ENCODE measurements at regions not wholly inside any gene's neighbourhood (a gene's known extent, or its start where the extent isn't known, plus 50 kb on each side); places are given as distances from the start of the nearest gene placed in this dataset.

DNA sequence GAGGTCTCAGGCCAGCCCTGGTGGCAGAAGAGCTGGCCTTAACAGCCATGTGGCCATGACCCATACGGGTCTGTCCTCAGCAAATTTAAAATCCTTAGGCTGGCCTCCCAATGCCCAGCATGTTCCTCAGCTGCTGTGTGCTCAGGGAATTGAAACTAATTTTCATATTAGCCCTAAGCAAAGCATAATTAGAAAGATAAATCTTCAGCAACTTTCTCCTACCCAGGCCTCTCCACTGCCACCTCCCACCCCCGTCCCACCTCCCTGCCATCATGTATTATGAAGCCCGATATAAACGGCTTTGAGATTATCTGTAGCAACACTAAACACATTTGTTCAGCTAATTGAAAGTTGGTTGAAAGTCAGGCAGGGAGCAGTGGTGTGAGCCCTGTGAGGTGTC, 178.8 kb upstream of the NTM start:
- 69% methylated on average over 4 of the region's 4 CpGs for WGBS

DNA sequence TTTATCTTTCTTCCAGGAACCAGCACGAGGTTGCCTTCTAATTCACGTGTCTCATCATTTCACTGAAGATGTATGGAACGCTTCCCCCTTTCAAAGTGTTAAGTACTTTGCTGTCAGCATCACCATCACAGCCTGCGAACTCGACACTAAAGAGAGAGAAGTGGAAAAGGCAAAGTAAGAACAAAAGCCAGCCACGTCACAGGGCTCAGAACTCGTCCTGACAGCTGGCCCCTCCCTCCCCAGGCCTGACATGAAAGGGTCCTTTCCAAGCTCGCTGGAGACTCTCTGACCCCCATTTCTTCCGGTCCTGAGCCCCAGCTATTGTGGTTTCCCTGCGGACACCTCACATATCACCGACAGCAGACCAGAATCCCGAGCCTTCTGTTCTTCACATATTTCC, 177.8 kb upstream of the NTM start:
- H3K9me3 ChIP-seq (ENCODE audit: insufficient read depth, low read depth, low read length), result no peaks in the 10 kb centered on the region
- H3K27ac ChIP-seq (ENCODE audit: low read depth, low read length), result no peak overlapping the region
- no peaks in the 10 kb centered on the region for H3K27me3 ChIP-seq (ENCODE audit: insufficient read depth, low read length)
- H3K4me3 ChIP-seq (ENCODE audit: low read length), result no peak overlapping the region
- WGBS, result 88% methylated on average over 12 of the region's 12 CpGs
- H3K4me1 ChIP-seq (ENCODE audit: insufficient read depth, low read length), result no peaks in the 10 kb centered on the region
- no peaks in the 10 kb centered on the region for H3K36me3 ChIP-seq (ENCODE audit: insufficient read depth, low read length)
- H3K9ac ChIP-seq (ENCODE audit: low read depth, low read length), result no peak overlapping the region

More for the DNA sequence above, 178.8 kb upstream of the NTM start:
- Histone ChIP-seq H3K4me1 (ENCODE audit: insufficient read depth, low read length) (peaks cover 4% of the 10 kb centered on the region), H3K9me3 (ENCODE audit: insufficient read depth, low read depth, low read length) (no peaks in the 10 kb centered on the region), H3K9ac (ENCODE audit: low read depth, low read length) (no peak overlapping the region), H3K4me3 (ENCODE audit: low read length) (no peak overlapping the region), H3K27me3 (ENCODE audit: insufficient read depth, low read length) (no peaks in the 10 kb centered on the region), H3K36me3 (ENCODE audit: insufficient read depth, low read length) (no peaks in the 10 kb centered on the region), H3K27ac (ENCODE audit: low read depth, low read length) (no peak overlapping the region)

DNA sequence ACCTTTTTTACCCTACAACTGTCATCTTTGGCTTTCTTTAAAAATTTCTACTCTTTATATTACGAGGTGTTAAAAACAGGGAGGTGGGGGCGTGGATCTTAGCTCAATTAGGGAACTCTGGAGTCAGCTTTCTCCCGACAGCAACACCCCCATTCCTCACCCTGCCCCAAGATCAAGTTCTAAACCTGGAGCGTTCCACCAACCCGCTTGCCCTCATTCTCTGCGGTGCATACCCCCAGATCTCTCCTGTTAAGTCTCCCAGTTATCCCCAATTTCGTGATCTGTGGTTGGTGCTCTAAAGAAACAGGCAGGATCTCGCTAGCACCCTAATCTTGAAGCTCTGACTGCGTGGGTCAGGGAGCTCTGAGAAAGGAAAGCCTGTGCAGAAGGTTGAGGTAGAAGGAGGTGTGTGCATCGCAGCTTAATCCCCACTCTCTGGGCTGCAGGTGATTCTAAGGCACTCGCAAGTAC, 177.3 kb upstream of the NTM start:
- no peaks in the 10 kb centered on the region for H3K27me3 ChIP-seq (ENCODE audit: insufficient read depth, low read length)
- H3K27ac ChIP-seq (ENCODE audit: low read depth, low read length), result no peak overlapping the region
- WGBS, result 95% methylated on average over 11 of the region's 11 CpGs
- no peaks in the 10 kb centered on the region for H3K4me1 ChIP-seq (ENCODE audit: insufficient read depth, low read length)
- H3K4me3 ChIP-seq (ENCODE audit: low read length), result no peak overlapping the region
- no peaks in the 10 kb centered on the region for H3K36me3 ChIP-seq (ENCODE audit: insufficient read depth, low read length)
- no peaks in the 10 kb centered on the region for H3K9me3 ChIP-seq (ENCODE audit: insufficient read depth, low read depth, low read length)
- no peak overlapping the region for H3K9ac ChIP-seq (ENCODE audit: low read depth, low read length)

DNA sequence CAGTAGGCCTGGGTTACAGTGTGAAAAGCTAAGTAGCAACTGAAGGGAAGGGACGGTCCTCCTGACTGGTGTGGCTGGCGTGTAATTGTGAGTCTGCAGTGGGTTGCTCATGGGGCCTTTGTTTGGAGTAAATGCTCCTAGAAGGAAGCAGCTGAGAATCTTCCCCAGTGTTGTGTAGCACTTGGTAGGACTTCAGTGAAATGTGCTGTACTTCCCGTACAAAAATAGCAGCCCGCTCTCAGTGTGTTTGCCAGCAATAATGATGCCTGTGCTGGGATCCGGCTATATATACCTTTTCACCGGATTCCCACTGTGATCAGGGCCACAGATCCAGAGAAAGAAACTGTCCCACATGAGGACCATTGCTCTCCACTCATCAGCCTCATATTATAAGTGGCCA, 175.7 kb upstream of the NTM start:
- Histone ChIP-seq H3K27ac (ENCODE audit: low read depth, low read length) (no peak overlapping the region), H3K36me3 (ENCODE audit: insufficient read depth, low read length) (no peaks in the 10 kb centered on the region), H3K9ac (ENCODE audit: low read depth, low read length) (no peak overlapping the region), H3K9me3 (ENCODE audit: insufficient read depth, low read depth, low read length) (no peaks in the 10 kb centered on the region), H3K4me1 (ENCODE audit: insufficient read depth, low read length) (no peaks in the 10 kb centered on the region), H3K27me3 (ENCODE audit: insufficient read depth, low read length) (no peaks in the 10 kb centered on the region), H3K4me3 (ENCODE audit: low read length) (no peak overlapping the region)
- WGBS, result 96% methylated on average over 6 of the region's 6 CpGs

DNA sequence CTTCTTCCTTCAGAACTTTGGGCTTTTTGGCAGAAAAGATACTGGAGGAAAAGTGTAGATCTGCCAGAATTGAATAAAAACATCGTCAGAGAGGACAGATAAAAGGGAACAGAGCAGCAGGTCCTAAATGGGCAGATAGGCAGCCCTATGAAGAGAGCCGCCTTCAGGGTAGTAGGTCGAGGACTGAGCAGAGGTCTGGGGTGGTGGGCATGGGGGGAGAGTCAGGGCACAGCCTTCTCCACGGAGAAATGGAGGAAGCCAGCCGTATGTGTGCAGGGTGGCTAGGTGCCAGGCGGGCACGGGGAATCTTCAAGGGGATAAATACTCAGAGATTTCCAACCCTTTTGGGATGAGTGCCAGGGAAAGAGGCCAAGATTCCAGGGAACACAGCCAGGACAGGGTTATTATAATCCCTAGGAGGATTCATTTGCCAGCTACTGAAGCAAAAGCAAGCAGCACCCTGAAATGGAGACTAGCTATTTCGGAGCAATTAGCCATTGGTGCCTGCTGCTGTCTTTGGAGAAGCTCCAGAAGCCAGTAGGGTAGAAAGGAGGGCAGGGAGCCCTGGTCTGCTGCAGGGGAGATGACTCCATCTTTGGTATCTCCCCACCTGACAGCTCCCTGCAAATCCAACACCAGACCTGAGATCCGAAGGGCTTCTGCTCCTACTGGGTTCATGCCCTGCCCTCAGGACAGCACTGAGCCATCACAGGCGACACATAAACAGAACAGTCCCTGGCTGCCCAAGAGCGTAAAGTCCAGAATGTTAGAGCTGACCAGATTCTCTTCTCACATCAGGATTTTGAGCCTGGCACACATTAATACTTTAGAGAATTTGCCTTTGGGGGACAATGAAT, 174.5 kb upstream of the NTM start:
- H3K9ac ChIP-seq (ENCODE audit: low read depth, low read length), result no peak overlapping the region
- no peaks in the 10 kb centered on the region for H3K27me3 ChIP-seq (ENCODE audit: insufficient read depth, low read length)
- H3K4me3 ChIP-seq (ENCODE audit: low read length), result no peak overlapping the region
- H3K9me3 ChIP-seq (ENCODE audit: insufficient read depth, low read depth, low read length), result no peaks in the 10 kb centered on the region
- no peak overlapping the region for H3K27ac ChIP-seq (ENCODE audit: low read depth, low read length)
- 91% methylated on average over 11 of the region's 11 CpGs for WGBS
- no peaks in the 10 kb centered on the region for H3K4me1 ChIP-seq (ENCODE audit: insufficient read depth, low read length)
- no peaks in the 10 kb centered on the region for H3K36me3 ChIP-seq (ENCODE audit: insufficient read depth, low read length)

DNA sequence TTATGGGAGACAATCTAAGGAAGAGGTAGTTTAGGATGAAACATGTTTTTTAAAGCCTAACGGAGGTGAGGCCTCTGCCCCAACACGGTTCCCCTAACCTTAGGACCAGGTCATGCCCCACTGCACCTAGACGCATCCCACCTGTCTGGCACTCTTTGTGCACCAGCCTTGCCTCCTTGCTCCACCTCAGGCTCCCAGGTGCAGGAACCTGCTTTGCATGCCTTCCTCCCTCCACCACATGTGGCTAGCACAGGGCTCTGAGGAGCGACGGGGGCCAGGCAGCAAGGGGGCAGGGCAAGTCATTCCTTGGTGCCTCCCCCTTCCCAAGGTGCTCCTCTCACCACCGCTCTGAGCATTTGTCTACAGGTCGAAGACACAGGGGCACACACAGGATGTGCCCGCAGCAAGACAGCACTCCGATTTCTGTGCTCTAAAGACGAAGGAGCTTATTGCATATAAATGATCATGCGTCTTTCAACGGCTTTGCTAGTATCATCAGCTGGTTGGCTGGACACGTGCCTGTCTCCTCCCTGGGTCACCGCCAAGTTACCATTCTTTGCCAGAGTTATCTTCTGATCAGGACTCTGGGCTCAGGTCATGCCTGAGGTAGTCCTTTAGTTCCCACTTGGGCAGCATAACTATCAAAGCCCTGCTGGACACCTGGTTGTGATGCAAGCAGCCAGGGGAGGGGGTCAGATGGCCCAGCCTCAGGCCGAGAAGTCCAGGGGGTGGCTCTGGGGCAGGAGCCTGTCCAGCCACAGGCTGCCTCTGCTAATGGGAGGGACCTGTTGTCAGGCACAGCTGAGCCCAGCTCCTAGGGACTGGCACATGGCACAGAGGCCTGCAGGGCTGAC, 172.0 kb upstream of the NTM start:
- Histone ChIP-seq H3K4me1 (ENCODE audit: insufficient read depth, low read length) (no peaks in the 10 kb centered on the region), H3K36me3 (ENCODE audit: insufficient read depth, low read length) (no peaks in the 10 kb centered on the region), H3K9me3 (ENCODE audit: insufficient read depth, low read depth, low read length) (no peaks in the 10 kb centered on the region), H3K9ac (ENCODE audit: low read depth, low read length) (no peak overlapping the region), H3K27ac (ENCODE audit: low read depth, low read length) (no peak overlapping the region), H3K27me3 (ENCODE audit: insufficient read depth, low read length) (no peaks in the 10 kb centered on the region), H3K4me3 (ENCODE audit: low read length) (no peak overlapping the region)
- WGBS, result 86% methylated on average over 15 of the region's 15 CpGs

DNA sequence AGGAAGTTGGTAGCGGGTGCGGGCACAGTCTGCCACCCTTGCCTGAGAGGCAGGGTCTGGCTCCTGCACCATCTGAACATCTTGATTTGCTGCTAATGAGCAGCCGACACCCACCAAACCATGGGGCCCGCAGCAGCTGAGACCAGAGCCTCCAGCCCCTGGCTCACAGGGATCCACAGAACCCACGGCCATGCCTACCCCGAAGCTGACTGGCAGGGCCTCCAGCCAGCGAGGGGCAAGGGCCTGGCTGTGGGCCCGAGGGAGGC, 171.5 kb upstream of the NTM start:
- Histone ChIP-seq H3K9me3 (ENCODE audit: insufficient read depth, low read depth, low read length) (no peaks in the 10 kb centered on the region), H3K4me3 (ENCODE audit: low read length) (no peak overlapping the region), H3K4me1 (ENCODE audit: insufficient read depth, low read length) (no peaks in the 10 kb centered on the region), H3K36me3 (ENCODE audit: insufficient read depth, low read length) (no peaks in the 10 kb centered on the region), H3K27me3 (ENCODE audit: insufficient read depth, low read length) (no peaks in the 10 kb centered on the region), H3K9ac (ENCODE audit: low read depth, low read length) (no peak overlapping the region), H3K27ac (ENCODE audit: low read depth, low read length) (no peak overlapping the region)
- WGBS, result 94% methylated on average over 8 of the region's 8 CpGs

DNA sequence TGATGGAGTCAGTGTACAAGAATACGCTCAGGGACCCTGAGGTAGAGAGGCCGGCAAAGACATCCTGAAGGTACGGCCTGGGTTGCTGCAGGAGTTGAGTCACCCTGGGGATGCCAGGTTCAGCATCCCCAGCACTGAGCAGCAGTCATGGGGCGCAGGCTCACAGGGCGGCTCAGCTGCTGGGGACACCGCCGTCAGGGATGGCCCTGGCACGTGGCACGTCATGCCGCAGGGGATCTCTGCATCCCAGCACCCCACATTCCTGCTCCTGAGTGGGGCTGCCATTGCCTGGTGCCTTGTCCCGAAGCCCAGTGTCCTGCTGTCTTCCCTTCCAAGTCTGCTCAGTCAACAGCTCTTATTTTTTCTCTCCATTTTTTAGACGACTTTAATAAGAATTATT, 168.7 kb upstream of the NTM start:
- no peak overlapping the region for H3K27ac ChIP-seq (ENCODE audit: low read depth, low read length)
- no peaks in the 10 kb centered on the region for H3K36me3 ChIP-seq (ENCODE audit: insufficient read depth, low read length)
- WGBS, result 96% methylated on average over 12 of the region's 12 CpGs
- H3K9me3 ChIP-seq (ENCODE audit: insufficient read depth, low read depth, low read length), result no peaks in the 10 kb centered on the region
- no peaks in the 10 kb centered on the region for H3K27me3 ChIP-seq (ENCODE audit: insufficient read depth, low read length)
- no peaks in the 10 kb centered on the region for H3K4me1 ChIP-seq (ENCODE audit: insufficient read depth, low read length)
- no peak overlapping the region for H3K9ac ChIP-seq (ENCODE audit: low read depth, low read length)
- H3K4me3 ChIP-seq (ENCODE audit: low read length), result no peak overlapping the region

DNA sequence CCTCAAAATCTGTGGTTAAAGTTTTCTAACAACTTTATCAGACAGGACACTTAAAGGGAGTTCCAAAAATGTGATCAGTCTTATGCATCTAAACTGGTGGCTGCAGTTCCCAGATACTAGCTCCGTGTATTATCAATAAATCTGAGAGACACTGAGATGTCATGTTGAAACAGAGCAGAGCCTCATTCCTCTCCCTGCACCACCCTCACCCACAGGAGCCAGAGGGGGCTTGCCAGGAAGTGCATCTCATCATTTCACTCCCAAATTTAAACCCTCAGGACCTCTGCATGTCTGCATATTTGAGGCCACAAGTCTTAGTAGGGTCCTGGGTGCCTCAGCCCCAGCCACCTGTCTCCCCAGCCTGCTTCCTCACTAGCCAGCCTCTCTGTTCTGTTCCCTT, 167.4 kb upstream of the NTM start:
- Histone ChIP-seq H3K4me3 (ENCODE audit: low read length) (no peak overlapping the region), H3K27ac (ENCODE audit: low read depth, low read length) (no peak overlapping the region), H3K36me3 (ENCODE audit: insufficient read depth, low read length) (no peaks in the 10 kb centered on the region), H3K9me3 (ENCODE audit: insufficient read depth, low read depth, low read length) (no peaks in the 10 kb centered on the region), H3K27me3 (ENCODE audit: insufficient read depth, low read length) (no peaks in the 10 kb centered on the region), H3K9ac (ENCODE audit: low read depth, low read length) (no peak overlapping the region), H3K4me1 (ENCODE audit: insufficient read depth, low read length) (no peaks in the 10 kb centered on the region)
- 92% methylated on average over 1 of the region's 1 CpG for WGBS

DNA sequence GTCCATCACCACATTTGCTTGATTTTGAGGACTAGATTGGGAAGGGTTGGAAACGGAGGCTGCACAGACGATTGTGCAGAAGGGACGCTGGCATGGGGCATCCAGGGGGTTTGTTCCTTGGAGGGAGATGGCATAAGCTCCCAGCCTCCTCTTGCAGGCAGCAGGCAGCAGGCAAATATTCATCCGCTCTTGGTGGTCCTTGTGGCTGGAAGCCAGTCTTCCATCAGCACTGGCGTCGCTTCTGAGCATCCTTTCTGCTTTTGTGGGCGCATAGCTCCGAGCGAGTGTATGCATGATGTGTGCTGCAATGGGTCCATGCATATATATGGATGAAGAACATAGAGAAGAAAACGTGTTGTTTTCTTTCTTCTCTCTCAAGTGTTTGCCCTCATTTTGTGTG, 166.1 kb upstream of the NTM start:
- Histone ChIP-seq H3K27me3 (ENCODE audit: insufficient read depth, low read length) (no peaks in the 10 kb centered on the region), H3K9ac (ENCODE audit: low read depth, low read length) (no peak overlapping the region), H3K4me3 (ENCODE audit: low read length) (no peak overlapping the region), H3K36me3 (ENCODE audit: insufficient read depth, low read length) (no peaks in the 10 kb centered on the region), H3K4me1 (ENCODE audit: insufficient read depth, low read length) (no peaks in the 10 kb centered on the region), H3K9me3 (ENCODE audit: insufficient read depth, low read depth, low read length) (no peaks in the 10 kb centered on the region), H3K27ac (ENCODE audit: low read depth, low read length) (no peak overlapping the region)
- WGBS, result 94% methylated on average over 10 of the region's 10 CpGs

DNA sequence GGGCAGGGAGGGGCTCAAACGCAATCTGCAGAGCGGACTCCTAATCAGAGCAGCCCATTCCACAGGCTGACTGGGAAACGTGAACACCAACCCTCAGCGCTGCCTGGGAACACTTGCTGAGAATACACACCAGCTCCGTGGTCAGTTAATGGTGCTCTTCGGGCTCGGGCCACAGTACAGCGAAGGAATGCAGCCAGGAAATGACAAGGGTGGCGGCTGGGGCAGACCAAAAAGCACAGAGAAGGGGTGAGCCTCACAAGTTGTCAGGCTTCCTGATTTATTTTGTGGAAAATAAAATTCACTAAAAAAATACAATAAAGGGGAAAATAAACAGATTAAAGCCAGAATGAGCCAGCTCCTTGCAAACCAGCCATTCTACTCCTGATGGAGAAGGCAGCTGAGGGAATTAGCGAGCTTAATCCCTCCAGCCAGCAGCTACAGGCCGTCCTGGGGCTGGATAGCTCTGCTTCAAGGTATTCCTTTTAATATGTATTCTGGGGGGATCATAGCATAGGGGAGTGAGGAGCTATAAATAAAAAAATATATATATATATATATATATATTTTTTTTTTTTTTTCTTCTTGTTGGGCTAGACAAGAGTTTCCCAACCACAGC, 165.5 kb upstream of the NTM start:
- no peaks in the 10 kb centered on the region for H3K27me3 ChIP-seq (ENCODE audit: insufficient read depth, low read length)
- WGBS, result 86% methylated on average over 10 of the region's 11 CpGs
- no peak overlapping the region for H3K4me3 ChIP-seq (ENCODE audit: low read length)
- H3K27ac ChIP-seq (ENCODE audit: low read depth, low read length), result no peak overlapping the region
- H3K36me3 ChIP-seq (ENCODE audit: insufficient read depth, low read length), result no peaks in the 10 kb centered on the region
- H3K4me1 ChIP-seq (ENCODE audit: insufficient read depth, low read length), result no peaks in the 10 kb centered on the region
- no peak overlapping the region for H3K9ac ChIP-seq (ENCODE audit: low read depth, low read length)
- H3K9me3 ChIP-seq (ENCODE audit: insufficient read depth, low read depth, low read length), result no peaks in the 10 kb centered on the region

Data from HUES64 (cell line).